Islet of Langerhans (tissue), 1 donor: ENCODE measurements at regions not wholly inside any gene's neighbourhood (a gene's known extent, or its start where the extent isn't known, plus 50 kb on each side); places are given as distances from the start of the nearest gene placed in this dataset.

Source experiments
- FAIRE-seq: peaks from one replicate; lab custom pipeline; 2011; peaks lifted over from hg19 to GRCh38; lab: Jason Lieb, UNC

DNA sequence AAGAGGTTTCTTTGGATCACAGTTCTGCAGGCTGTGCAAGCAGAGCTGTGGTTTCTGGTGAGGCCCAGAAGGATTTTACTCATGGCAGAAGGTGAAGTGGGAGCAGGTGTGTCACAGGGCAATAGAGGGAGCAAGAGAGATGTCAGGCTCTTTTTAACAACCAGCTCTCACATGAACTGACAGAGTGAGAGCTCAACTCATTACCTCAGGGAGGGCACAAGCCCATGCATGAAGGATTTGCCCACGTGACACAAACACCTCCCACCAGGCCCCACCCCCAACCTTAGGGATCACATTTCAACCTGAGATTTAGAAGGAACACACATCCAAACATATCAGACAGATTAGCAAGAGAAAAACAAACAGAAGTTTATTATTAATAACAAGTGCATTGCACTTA is 470.4 kb downstream of the GALC start:
- FAIRE-seq = no peak

DNA sequence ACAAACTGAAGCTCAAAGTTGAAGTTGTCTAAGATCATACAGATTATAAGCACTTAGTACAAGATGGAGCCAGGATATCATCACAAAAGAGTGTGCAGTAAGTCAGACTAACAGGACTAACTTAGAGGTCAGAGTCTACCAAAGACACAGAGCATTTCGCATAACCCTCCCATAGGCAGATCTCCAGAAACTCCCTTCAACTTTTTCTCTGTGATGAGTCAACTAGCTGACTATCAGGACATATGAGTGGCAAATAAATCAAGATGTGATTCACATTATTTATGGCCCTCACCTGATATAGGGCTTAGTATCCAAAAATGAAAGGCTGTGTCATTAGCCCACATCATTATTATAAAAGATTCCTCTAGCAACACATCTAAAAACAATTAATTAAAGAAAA is 484.6 kb downstream of the GALC start:
- FAIRE-seq = no peak

DNA sequence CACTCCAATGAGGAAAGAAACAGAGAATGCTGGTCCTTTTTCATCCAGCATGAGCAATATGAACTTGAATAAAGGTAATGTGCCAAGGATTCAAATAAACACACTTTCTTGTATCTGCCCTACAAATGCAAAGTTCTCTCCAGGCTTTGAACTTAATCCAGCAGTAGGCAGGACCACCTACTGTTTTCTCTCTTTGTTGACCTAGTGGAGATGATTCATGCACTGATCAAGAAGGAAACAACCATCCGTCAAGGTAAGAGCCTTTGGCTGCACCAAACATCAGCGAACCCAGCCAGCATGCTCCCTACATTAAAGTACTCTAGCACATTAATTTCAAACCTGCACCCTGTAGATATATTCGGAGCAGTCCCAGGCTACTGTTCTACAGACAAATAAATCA is 489.3 kb downstream of the GALC start:
- no peak for FAIRE-seq

DNA sequence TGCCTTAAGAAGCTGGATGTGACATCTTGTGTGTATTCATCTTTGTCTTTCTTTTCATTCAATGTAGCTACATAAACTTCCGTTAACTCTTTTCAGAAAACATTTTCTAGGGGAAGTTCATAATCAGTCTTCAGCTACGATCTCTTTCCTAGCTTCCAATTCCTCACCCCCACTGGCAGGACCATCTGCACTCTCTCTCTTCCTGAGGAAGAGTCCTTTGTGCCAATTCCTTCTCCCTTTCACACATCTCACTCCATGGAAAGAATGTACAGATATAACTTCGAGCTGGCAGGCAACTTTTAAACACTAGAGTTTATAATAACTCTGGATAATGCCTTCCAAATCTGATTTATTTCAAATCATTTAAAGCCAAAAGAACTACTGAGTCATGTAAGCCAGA is 495.7 kb downstream of the GALC start:
- FAIRE-seq = no peak

DNA sequence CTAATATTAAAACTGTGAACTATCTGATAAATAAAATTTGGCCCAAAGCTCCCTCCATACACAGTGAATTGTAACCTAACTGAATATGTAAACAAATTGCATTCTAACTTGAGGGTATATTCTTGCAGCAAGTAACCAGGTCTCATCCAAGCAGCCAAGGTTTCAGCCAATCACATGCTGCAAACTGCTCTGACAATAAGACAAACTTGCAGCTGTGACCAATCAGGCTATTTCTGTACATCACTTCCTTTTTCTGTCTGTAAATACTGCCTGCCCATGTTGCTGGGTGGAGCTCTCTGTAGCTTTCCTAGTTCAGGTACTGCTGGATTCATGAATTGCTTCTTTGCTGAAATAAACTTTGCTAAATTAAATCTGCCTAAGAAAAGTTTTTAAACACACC is 499.0 kb downstream of the GALC start:
- FAIRE-seq = no peak

DNA sequence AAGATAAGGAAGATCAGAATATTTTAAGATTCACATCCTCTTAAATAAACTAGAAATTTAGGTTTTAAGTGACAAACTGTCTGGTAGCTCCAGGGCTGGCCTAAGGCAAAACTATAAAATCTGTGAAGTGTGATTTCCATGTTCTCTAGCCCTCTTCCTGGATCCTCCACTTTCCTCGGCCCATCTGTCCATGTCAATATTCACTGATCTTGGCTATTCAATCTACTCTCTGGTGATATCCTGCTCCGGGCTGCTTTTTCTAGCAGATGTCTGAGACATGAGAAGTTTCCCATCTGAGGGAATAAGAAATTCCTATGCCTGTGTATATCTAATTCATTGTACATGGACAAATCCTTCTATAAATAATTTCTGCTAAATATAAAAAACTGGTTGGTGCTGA is 500.4 kb downstream of the GALC start:
- FAIRE-seq = no peak

DNA sequence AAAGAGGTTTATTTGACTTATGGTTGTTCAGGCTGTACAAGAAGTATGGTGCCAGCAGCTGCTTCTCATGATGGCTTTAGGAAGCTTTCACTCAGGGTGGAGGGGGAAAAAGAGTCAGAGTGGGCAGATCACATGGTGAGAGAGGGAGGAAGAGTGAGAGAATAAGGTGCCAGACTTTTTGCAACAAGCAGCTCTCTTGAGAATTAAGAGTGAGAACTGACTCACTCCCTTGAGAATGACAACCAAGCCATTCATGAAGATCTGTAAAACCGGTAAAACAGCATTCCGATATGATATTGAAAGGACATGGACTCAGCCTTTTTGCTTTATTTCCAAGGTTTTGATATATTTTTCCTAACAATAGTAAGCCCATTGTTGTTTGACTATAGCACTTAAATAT is 501.2 kb downstream of the GALC start:
- FAIRE-seq = no peak

DNA sequence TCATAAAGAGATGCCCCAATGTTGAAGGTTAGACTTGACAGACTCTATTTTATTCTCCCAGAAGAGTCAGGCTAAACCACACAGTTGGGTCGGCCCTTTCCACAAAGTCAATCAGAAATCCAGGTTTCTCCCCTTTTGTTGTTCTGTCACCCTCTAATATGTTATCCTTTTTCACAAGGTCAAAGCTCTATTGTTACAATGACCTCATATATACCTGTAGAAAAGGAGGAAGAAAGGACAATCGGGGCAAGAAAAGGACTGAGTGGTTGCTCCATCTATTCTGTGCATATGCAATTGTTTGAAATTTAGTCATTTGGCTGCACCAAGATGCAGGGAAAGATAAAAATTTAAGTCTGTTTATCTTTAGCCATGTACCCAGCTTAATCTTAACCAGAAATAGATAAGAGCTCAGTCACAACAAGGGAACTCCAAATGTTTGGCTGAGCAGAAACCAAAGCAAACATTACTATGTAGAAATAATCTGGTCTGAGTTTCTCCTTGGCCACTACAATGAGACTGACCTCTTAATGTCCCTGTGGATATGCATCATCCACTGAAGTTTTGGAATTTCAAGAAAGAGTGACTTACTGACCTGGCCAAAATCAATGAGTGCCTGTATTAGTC is 503.7 kb downstream of the GALC start:
- FAIRE-seq = no peak

DNA sequence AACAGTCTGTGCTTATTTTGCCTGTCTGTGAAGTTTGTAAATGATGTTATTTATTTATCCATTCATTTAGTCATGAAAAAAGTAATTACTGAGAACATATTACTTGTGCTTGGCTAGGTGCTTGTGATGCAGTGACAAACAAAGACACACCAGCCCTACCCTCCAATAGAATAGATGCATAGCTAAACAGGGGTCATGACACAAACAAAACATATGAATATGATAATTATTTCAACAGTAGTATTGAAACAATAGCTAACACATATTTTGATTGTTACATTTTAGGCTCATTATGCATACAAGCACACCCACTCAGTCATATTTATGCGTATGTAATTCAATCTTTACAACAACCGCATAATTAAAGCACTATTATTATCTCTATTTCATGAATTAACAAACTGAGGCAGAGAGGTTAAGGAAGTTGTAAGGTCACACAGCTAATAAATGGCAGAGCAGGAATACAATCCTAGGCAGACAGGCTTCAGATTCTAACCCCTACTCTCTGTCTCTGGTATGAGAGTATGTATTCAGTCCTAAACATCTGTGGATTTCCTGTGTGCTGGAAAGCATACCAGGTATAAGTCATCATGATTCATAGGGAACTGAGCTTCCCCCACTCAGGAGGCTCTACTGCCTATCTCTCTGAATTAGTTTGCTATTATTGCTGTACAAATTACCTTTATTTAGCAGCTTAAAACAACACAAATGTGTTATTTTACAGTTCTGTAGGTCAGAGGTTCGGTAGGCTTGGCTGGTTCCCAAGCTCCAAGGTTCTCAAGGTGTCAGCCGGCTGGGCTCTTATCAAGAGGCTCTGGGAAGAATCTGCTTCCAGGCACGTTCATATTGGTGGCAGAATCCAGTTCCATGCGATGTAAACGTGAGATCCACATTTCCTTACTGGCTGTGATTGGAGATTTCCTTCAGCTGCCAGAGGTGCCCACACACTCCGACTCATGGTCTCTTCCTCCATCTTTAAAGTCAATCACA is 509.4 kb downstream of the GALC start:
- FAIRE-seq = no peak

DNA sequence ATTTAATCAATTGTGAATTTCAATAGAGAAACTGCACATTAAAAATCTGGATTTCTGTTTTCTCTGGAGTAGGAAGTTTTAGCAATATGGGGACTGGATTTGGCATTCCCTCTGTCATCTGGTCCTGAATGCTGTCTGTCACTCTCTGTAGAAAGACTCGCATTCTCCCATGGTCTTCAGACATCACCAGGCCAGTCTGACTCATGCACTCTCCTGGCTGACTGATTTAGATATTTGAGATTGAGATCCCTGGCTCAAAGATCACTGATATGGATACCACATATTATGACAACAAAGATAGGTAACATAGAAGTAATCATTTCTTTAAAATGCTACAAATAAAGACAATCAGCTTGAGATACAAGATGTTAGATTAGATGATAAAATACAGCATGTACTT is 524.5 kb downstream of the GALC start:
- no peak for FAIRE-seq

DNA sequence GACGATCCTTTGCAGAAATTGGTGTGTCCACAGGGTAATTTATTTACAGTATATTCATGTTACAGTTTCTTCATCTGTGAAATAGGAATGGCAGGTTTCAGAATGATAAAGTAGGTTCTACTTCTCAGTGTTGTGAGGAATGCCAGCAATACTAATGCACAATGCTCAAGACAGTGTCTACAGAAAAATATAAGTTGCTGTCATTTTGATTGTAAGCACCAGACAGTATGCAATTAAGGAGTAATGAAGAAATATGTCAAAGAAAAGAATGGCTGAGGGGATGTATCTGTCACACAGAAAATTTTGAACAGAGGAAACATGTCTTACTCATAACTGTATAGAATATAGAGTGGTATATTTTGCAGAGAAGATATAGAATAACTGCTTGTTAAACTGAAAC is 525.4 kb downstream of the GALC start:
- no peak for FAIRE-seq

DNA sequence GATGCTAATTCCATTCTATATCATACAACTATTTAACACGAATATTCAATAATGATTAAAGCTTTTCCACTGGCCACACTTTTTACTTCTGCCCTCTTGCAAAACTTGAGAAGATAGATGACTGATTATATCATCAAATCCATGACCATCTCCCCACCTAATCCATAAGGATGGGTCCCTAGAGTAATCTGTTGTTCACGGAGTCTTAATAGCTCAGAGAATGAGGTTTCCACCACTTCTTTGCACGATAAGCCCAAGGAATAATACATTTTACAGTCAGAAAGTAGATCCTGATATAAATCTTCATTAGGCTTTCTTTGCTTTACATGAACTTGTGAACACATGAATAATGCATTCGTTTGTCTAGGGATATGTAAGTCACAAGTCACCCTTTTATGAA is 527.2 kb downstream of the GALC start:
- no peak for FAIRE-seq

DNA sequence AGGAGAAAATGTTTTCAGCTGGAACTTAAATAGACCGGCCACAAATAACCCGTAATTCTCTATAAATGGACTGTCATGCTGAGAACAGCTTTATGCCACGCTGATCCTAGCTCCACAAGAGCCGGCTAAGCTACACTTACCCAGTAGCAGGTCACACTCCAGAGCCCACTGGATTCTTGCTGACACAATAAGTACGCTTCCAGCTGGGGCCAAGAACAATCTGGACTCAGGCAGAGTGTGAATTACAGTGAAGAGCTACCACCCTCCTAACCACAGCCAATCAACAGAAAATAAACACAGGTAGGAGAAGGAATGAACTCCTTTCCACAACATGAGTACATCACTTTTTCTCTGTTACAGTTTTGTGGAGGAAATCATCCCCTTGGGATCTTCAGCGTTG is 531.3 kb downstream of the GALC start:
- no peak for FAIRE-seq

DNA sequence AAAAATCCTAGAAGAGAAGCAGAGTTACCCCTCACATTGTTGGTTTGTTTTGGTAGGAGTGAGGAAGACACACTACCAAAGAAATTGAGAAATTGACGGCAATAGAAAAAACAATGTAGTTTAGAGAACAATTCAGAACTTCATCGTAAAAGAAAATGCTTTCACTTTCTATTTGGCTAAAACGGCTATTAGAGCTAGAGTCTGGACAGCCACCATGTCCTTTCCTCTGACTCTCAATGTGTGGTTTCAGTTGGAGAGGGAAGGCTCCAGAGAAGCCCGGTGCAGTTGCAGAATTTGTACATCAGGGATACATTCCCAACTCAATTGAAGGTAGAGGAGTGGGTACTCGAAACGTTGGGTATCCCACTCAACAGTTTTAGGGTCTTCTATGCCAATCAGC is 535.3 kb downstream of the GALC start:
- FAIRE-seq = no peak

DNA sequence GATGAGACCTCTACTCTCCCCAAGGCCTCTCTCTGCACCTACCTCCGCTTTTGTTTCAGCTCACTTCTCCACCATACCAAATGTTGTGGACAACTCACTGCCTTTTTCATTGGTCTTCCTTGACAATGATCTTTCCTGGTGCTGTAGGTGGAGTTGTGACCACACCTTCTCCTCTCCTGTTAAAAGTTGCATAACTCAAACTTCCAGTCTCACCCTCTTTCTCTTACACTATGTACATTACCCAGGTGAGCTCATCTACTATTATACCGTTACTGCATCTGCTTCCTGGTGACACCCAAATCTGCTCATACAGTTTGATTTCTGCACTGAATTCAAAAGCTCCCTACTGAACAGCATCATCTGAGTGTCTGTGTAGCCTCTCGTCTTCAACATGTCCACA is 542.8 kb downstream of the GALC start:
- no peak for FAIRE-seq

DNA sequence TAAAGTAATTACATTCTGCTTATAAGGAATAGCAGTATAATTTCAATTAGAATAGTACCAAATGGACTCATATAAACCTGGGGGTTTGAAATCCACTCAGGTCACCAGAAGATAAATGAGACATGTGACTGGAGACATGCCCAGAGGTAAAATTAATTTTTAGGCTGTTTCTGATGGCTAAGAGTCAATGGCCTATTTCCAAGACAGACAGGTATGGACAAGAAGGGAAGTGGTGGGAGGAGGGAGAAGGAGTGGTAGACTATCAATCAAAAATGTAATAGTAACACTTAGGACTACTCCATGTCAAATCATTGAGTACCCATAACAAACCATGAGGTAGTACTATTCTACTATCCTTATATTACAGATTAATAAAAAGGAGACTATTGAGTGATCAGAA is 544.0 kb downstream of the GALC start:
- no peak for FAIRE-seq

DNA sequence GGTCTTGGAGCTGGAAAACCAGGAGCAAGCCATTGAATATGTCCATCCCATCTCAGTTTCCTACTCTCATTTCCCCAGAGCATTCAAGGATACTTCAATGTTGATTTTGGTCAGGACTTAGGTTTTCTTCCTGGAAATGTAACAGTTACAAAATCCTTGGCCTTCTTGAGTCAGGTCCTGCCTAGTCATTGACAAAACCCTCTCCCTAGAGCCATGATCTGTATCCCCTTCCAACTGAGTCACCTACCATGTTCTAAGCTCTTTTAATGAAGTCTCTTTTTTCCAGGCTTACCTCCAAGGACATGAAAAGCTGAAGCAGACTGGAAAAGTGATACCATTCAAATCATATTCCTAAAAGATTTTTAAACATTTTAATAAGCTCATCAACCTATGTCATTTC is 549.2 kb downstream of the GALC start:
- FAIRE-seq = no peak

DNA sequence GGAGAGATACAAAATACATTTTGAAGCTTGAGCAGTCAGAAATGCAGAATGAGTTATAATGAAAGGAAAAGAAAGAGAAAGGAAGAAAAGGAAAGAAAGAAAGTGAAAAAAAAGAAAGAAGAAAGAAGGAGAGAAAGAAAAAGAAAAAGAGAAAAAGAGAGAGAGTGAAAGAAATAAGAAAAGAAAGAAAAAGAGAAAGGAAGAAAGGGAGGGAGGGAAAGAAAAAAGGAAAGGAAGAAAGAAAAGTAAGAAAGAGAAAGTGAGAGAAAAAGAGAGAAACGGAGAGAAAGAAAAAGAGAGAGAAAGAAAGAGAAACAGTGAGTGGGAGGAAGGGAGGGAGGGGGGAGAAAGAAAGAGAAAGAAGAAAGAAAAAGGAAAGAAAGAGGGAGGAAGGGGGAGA is 549.9 kb downstream of the GALC start:
- no peak for FAIRE-seq

DNA sequence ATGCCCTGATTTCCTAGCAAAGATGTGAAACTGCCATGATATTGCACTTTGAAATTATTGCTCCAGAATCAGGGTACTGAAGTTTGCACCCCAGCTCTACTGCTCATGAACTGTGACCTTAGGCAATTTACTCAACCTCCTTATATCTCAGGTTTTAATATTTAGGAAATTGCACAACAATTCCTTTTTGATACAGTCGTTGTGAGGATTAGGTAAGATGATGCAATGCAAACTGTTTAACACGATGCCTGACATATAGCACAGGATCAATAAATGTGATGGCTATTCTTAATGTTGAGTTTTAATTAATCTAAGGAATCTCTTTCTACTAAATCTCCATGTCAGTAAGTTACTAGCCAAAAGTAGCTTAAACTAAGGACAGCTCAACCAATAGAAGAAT is 555.8 kb downstream of the GALC start:
- FAIRE-seq = no peak

DNA sequence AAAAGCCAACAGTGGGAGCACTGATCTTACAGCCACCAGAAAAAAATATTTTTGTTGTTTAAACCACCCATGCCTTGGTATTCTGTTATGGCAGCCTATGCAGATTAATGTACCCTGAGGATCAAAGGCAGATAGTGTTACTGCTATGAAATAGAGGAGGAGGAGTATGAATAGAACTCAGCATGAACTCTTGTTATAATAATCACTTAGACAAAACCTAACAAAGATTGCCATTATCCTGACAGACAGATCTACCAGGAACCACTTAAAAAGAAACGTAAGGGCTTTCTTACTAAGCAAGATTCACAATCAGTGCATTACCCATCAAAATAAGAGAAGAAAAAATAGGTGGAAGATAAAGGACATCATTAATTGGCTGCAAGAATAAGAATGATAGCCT is 558.3 kb downstream of the GALC start:
- no peak for FAIRE-seq

DNA sequence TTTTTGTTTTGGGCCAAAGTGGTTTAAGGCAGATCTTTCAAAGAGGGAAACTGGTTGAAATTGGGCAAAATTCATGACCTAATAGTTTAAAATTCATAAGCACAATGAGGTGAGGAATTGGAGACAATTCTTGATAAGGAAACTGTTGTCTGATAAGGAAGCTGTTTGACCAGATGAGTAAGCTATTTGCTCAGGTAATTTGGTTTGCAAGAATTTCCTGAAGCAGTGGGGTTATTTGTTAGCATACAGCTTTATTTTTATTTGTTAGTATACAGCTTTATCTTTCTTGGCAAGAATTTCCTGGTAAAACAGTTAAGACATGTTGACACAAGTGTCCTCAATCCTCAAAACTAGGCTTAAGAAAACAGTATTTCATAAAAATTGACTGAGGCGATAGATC is 559.0 kb downstream of the GALC start:
- FAIRE-seq = no peak

DNA sequence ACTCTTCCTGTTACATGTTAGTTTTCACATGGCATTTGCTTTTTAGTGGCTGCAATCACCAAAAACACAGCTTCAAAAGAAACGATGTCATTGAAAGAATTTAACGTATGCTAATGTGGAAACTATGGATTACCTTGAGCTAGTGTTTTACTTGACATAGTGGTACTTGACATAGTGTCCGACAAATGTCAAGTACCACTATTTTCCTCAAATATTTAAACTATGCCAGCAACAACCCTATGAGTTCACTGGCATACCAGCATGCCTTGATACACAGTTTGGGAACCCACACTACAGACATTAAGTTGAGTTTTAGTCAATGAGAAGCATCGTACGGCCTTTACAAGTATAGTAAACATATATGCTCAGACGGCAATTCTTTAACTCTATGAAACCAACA is 560.3 kb downstream of the GALC start:
- FAIRE-seq = no peak

DNA sequence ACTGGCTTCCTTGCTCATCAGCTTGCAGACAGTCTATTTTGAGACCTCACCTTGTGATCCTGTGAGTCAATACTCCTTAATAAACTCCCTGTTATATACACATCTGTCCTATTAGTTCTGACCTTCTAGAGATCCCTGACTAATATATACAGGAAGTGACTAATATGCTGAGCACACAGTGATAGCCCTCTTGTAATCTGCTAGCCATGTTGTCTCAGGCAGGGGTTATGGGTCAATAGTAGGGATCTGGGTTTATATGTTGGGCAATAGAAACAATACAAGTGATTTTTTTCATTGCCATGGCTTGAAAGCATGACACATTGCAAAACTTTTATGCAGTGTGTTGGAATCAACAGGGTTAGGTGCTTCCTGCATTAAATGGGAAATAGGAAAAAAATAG is 562.2 kb downstream of the GALC start:
- no peak for FAIRE-seq

DNA sequence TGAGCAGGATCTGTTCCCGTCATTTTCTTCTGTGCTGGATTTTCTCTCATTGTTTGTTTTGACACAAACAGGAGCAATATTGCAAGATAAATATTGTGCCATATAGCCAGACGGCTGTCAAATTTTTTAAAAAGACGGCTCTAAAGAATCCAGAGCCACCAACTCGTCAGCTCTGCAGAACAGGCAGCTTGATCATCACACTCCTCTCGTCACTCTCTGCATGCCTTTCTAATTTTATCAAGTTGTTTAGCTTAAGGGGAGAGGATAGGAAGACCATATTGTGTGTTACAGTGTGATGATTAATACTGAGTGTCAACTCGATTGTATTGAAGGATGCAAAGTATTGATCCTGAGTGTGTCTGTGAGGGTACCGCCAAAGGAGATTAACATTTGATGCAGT is 562.8 kb downstream of the GALC start:
- FAIRE-seq = no peak
